ENCODE measurements at regions not wholly inside any gene's neighbourhood (a gene's known extent, or its start where the extent isn't known, plus 50 kb on each side); places are given as distances from the start of the nearest gene placed in this dataset.

GRCh38 chrX:129115104-129115503 lies 408.2 kb downstream of the SMARCA1 start:
- H3K9ac ChIP-seq, result no peak overlapping the region
- no peaks in the 10 kb centered on the region for H3K36me3 ChIP-seq (ENCODE audit: insufficient read depth)
- peak; percentile 48 for TF ChIP-seq CTCF (conservative IDR thresholded peaks at IDR 0.05; ENCODE audit: low read depth, low read length)
- H3K4me1 ChIP-seq (ENCODE audit: low read depth, poor library complexity, severe bottlenecking), result no peaks in the 10 kb centered on the region
- H3K79me2 ChIP-seq (ENCODE audit: insufficient read depth, low read depth), result no peaks in the 10 kb centered on the region
- H3K4me3 ChIP-seq (IDR thresholded peaks at IDR 0.05; ENCODE audit: insufficient read depth, low read depth, low read length), result no peak overlapping the region
- no peaks in the 10 kb centered on the region for H3K27me3 ChIP-seq (ENCODE audit: insufficient read depth, low read depth)
- H3K27ac ChIP-seq, result no peak overlapping the region
- no peaks in the 10 kb centered on the region for H4K20me1 ChIP-seq (ENCODE audit: insufficient read depth)
- no peak overlapping the region for H3K4me2 ChIP-seq
- no peak overlapping the region for H2AFZ ChIP-seq (ENCODE audit: low read depth)

GRCh38 chrX:129111081-129111798 lies 412.1 kb downstream of the SMARCA1 start:
- H3K27ac ChIP-seq, result no peak overlapping the region
- no peaks in the 10 kb centered on the region for H3K27me3 ChIP-seq (ENCODE audit: insufficient read depth, low read depth)
- H2AFZ ChIP-seq (ENCODE audit: low read depth), result no peak overlapping the region
- H3K79me2 ChIP-seq (ENCODE audit: insufficient read depth, low read depth), result no peaks in the 10 kb centered on the region
- no peak overlapping the region for H3K4me3 ChIP-seq (IDR thresholded peaks at IDR 0.05; ENCODE audit: insufficient read depth, low read depth, low read length)
- H4K20me1 ChIP-seq (ENCODE audit: insufficient read depth), result no peaks in the 10 kb centered on the region
- no peaks in the 10 kb centered on the region for H3K36me3 ChIP-seq (ENCODE audit: insufficient read depth)
- no peaks in the 10 kb centered on the region for H3K4me1 ChIP-seq (ENCODE audit: low read depth, poor library complexity, severe bottlenecking)
- no peak overlapping the region for H3K4me2 ChIP-seq
- no peak for TF ChIP-seq CTCF (conservative IDR thresholded peaks at IDR 0.05; ENCODE audit: low read depth, low read length)
- no peak overlapping the region for H3K9ac ChIP-seq

- TF ChIP-seq CTCF (conservative IDR thresholded peaks at IDR 0.05; ENCODE audit: low read depth, low read length), result no peak
- Histone ChIP-seq H3K4me1 (ENCODE audit: low read depth, poor library complexity, severe bottlenecking) (no peaks in the 10 kb centered on the region), H3K27me3 (ENCODE audit: insufficient read depth, low read depth) (no peaks in the 10 kb centered on the region), H3K79me2 (ENCODE audit: insufficient read depth, low read depth) (no peaks in the 10 kb centered on the region), H3K9ac (no peak overlapping the region), H3K27ac (no peak overlapping the region), H2AFZ (ENCODE audit: low read depth) (no peak overlapping the region), H4K20me1 (ENCODE audit: insufficient read depth) (no peaks in the 10 kb centered on the region), H3K4me2 (no peak overlapping the region), H3K4me3 (IDR thresholded peaks at IDR 0.05; ENCODE audit: insufficient read depth, low read depth, low read length) (no peak overlapping the region), H3K36me3 (ENCODE audit: insufficient read depth) (no peaks in the 10 kb centered on the region)
Measured at GRCh38 chrX:129108936-129109335, 414.4 kb downstream of the SMARCA1 start.

GRCh38 chrX:129099207-129099606 lies 424.1 kb downstream of the SMARCA1 start:
- H3K36me3 ChIP-seq (ENCODE audit: insufficient read depth), result no peaks in the 10 kb centered on the region
- no peaks in the 10 kb centered on the region for H4K20me1 ChIP-seq (ENCODE audit: insufficient read depth)
- no peak overlapping the region for H3K4me3 ChIP-seq (IDR thresholded peaks at IDR 0.05; ENCODE audit: insufficient read depth, low read depth, low read length)
- H3K4me1 ChIP-seq (ENCODE audit: low read depth, poor library complexity, severe bottlenecking), result no peaks in the 10 kb centered on the region
- H3K27me3 ChIP-seq (ENCODE audit: insufficient read depth, low read depth), result no peaks in the 10 kb centered on the region
- H3K9ac ChIP-seq, result no peak overlapping the region
- no peak overlapping the region for H3K4me2 ChIP-seq
- no peak for TF ChIP-seq CTCF (conservative IDR thresholded peaks at IDR 0.05; ENCODE audit: low read depth, low read length)
- no peaks in the 10 kb centered on the region for H3K79me2 ChIP-seq (ENCODE audit: insufficient read depth, low read depth)
- H3K27ac ChIP-seq, result no peak overlapping the region
- no peak overlapping the region for H2AFZ ChIP-seq (ENCODE audit: low read depth)
